ENCODE measurements at regions not wholly inside any gene's neighbourhood (a gene's known extent, or its start where the extent isn't known, plus 50 kb on each side); places are given as distances from the start of the nearest gene placed in this dataset.

GRCh38 chr4:160265836-160266235 lies 1163.0 kb downstream of the RAPGEF2 start:
- TF ChIP-seq POLR2A (IDR thresholded peaks at IDR 0.05; ENCODE audit: low read depth), result no peak
- no peak for TF ChIP-seq POLR2AphosphoS5 (IDR thresholded peaks at IDR 0.05)
- no peak for TF ChIP-seq CTCF (IDR thresholded peaks at IDR 0.05)

Data from esophagus muscularis mucosa (tissue), 3 donors.